AG10803 (cell line): ENCODE measurements at regions not wholly inside any gene's neighbourhood (a gene's known extent, or its start where the extent isn't known, plus 50 kb on each side); places are given as distances from the start of the nearest gene placed in this dataset.

Source experiments
- DNase-seq: peaks from one replicate; pipeline ENCODE4 v3.0.0; 2010; ENCODE audit warnings: low read depth
- H3K4me3 ChIP-seq: 2 replicates; pipeline ENCODE4 v1.5.1; 2011; ENCODE audit warnings: mild to moderate bottlenecking, low read length, control low read depth
- TF ChIP-seq, protein P1 (sequence below): conservative IDR thresholded peaks from 2 replicates; pipeline ENCODE4 v1.5.1; 2011; ENCODE audit warnings: mild to moderate bottlenecking, low read length, control low read depth, inconsistent platforms

DNA sequence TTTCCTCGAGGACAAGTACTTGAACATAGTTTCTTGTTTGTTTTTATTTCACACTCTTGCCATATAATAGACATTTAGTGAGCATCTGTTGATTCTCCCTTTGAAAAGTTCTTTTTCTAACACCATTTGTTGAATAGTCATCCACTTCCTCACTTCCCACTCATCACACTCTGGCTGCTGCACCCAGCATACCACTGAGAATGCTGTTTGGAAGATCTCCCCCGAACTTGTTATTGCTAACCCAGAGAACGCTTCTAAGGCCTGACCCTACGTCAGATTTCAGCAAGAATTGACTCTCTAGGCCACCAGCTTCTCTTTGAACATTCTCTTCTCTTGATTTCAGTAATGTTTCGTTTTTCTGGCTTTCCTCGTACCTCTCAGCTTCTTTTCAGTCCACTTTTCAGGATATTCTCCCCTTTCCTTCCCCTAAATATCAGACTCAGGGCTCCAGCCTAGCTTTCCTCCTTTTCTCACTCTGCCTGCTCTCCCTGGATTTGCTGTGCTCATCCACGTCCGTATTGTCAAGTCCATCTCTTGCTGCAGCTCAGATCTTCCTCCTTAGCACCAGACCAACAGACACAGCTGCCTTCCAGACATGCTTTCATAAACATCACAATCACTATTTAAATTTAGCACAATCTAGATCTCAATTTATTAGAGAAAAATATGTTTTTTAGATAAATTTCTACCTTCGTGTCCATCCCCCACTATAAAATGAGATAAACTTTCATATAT lies 94.0 kb upstream of the SLC38A4 start:
- TF ChIP-seq, protein P1, sequence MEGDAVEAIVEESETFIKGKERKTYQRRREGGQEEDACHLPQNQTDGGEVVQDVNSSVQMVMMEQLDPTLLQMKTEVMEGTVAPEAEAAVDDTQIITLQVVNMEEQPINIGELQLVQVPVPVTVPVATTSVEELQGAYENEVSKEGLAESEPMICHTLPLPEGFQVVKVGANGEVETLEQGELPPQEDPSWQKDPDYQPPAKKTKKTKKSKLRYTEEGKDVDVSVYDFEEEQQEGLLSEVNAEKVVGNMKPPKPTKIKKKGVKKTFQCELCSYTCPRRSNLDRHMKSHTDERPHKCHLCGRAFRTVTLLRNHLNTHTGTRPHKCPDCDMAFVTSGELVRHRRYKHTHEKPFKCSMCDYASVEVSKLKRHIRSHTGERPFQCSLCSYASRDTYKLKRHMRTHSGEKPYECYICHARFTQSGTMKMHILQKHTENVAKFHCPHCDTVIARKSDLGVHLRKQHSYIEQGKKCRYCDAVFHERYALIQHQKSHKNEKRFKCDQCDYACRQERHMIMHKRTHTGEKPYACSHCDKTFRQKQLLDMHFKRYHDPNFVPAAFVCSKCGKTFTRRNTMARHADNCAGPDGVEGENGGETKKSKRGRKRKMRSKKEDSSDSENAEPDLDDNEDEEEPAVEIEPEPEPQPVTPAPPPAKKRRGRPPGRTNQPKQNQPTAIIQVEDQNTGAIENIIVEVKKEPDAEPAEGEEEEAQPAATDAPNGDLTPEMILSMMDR = no peak
- peak; percentile 69 for DNase-seq
- H3K4me3 ChIP-seq = no peak overlapping the region

DNA sequence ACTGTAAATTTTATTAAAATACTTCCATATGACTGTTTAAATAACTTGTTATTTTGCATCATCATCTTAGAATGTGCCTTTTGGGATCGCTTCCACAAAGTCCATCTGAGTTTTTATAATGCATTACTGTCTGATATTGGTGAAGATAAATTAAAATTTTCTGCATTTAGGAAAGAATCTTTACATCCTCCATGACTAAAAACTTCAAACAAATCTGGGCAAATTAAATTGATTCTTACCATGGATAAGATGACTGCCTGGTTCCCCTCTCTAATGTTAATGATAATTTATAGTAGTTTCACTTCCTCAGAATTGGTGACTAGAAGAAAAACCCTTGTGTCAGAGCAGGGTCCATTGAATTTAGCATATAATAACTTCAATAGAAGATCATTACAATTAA lies 94.7 kb upstream of the SLC38A4 start:
- no peak for DNase-seq
- no peak overlapping the region for H3K4me3 ChIP-seq
- TF ChIP-seq, protein P1 = no peak

- no peak overlapping the region for H3K4me3 ChIP-seq
- DNase-seq = peak; percentile 78
Observed at GRCh38 chr12:46921048-46921763, 95.4 kb upstream of the SLC38A4 start.

DNA sequence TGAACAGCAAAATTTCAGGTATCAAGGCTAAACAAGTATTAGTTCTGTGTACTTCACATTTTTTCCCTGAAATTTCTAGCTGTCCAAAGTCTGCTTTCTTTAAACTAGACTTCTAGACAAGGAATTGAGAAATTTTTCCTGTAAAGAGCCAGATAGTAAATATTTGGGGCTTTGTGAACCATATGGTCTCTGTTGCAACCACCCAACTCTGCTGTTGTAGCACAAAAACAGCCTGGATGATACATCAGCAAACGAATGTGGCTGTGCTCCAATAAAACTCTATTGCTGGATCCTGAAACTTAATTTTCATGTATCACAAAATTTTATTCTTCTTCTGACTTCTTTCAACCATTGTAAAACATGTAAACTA lies 96.0 kb upstream of the SLC38A4 start:
- no peak overlapping the region for H3K4me3 ChIP-seq
- TF ChIP-seq, protein P1 = no peak
- peak; percentile 94 for DNase-seq

More at GRCh38 chr12:46921048-46921763, 95.4 kb upstream of the SLC38A4 start:
- TF ChIP-seq, protein P1 = no peak

DNA sequence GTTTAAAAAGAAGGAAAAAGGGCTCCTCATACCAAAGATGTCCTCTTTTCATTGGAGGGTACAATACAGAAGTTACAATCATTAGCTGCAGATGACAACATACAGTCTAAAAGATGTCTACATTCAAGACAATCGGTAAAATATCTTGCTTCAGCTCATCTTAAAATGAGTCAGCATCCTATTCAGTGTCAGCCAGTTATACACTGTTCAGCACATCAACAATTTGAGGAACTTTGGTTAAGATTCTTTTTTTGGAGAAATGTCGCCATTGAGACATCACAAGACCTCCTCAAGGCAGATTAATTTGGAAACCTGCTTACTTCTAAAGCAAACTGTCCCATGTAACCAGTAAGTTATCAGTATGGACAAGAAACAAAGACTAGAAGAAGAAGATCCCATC lies 100.7 kb upstream of the SLC38A4 start:
- H3K4me3 ChIP-seq = no peak overlapping the region
- no peak for DNase-seq
- TF ChIP-seq, protein P1 = no peak

- TF ChIP-seq, protein P1 = no peak
- peak; percentile 65 for DNase-seq
- H3K4me3 ChIP-seq = no peak overlapping the region
Observed at GRCh38 chr12:46930101-46930500, 104.3 kb upstream of the SLC38A4 start.

DNA sequence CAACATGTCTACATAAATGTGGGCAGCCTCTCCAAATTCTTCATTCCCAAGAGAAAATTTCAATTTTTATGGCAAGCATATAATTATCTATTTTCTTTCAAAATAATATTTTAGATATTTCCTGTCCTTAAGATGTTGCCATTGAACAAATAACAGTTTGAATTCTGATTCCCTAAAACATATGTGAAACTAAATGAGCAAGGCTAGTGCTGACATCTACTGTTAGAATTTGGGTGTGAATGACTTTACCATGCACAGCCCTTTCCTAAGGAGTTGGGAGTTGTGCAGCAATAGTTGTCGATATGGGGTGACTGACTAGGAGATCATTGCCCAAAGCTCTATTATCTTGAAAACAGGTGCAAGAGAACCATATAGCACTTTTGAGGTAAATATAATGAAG lies 108.2 kb upstream of the SLC38A4 start:
- TF ChIP-seq, protein P1 = peak; percentile 85
- H3K4me3 ChIP-seq = no peak overlapping the region
- DNase-seq = peak; percentile 77
